IMR-90 (cell line): ENCODE measurements at regions not wholly inside any gene's neighbourhood (a gene's known extent, or its start where the extent isn't known, plus 50 kb on each side); places are given as distances from the start of the nearest gene placed in this dataset.

Source experiments
- CTCF ChIP-seq: conservative IDR thresholded peaks from 2 replicates; pipeline ENCODE4 v1.5.1; 2012; ENCODE audit warnings: mild to moderate bottlenecking, low read depth, low read length, improper control_type of control experiment
- FOS ChIP-seq: fragments of 150-350 bp; IDR thresholded peaks from 2 replicates; pipeline ENCODE4 v1.6.1; 2016; ENCODE audit warnings: low read depth, low read length
- MXI1 ChIP-seq: IDR thresholded peaks from 2 replicates; pipeline ENCODE4 v1.6.1; 2012; ENCODE audit warnings: low read depth, mild to moderate bottlenecking, low read length, moderate library complexity, borderline replicate concordance
- POLR2A ChIP-seq: IDR thresholded peaks from 2 replicates; pipeline ENCODE4 v1.6.1; 2012; ENCODE audit warnings: mild to moderate bottlenecking, low read depth, low read length
- RFX5 ChIP-seq: IDR thresholded peaks from 2 replicates; pipeline ENCODE4 v1.8.0; 2012; ENCODE audit warnings: low read depth, mild to moderate bottlenecking, low read length, moderate library complexity
- SMC3 ChIP-seq: fragments of 150-350 bp; IDR thresholded peaks from 2 replicates; pipeline ENCODE4 v1.6.1; 2016; ENCODE audit warnings: low read depth, mild to moderate bottlenecking, antibody characterized with exemption, low read length, moderate library complexity

GRCh38 chr5:84791138-84791537 is 406.5 kb upstream of the EDIL3 start:
- TF ChIP-seq SMC3 (no peak), CTCF (no peak), MXI1 (no peak), FOS (no peak), POLR2A (no peak), RFX5 (no peak)
